SU-DHL-6 (cell line): ENCODE measurements at regions not wholly inside any gene's neighbourhood (a gene's known extent, or its start where the extent isn't known, plus 50 kb on each side); places are given as distances from the start of the nearest gene placed in this dataset.
A peak's percentile ranks its signal among the peaks of the same experiment; 100 is the strongest.

ENCODE experiments used
- H2AFZ ChIP-seq: fragments of 200-600 bp; sonication (generic); 2 replicates; pipeline ENCODE4 v1.6.1; 2014; ENCODE audit warnings: low read depth, mild to moderate bottlenecking, moderate library complexity, mixed read lengths, antibody characterized with exemption, low read length; ENCODE audit not compliant: severe bottlenecking
- H3F3A ChIP-seq: fragments of 200-600 bp; shearing (Covaris generic); 2 replicates; pipeline ENCODE4 v1.6.0; 2016; ENCODE audit warnings: antibody characterized with exemption, mild to moderate bottlenecking; ENCODE audit not compliant: insufficient read depth
- H3K27ac ChIP-seq: fragments of 200-600 bp; sonication (generic); 2 replicates; pipeline ENCODE4 v1.5.1; 2016; ENCODE audit warnings: low read depth, mild to moderate bottlenecking, low read length, moderate library complexity, mixed read lengths
- H3K27me3 ChIP-seq: fragments of 200-600 bp; sonication (generic), shearing (Covaris generic); 2 replicates; pipeline ENCODE4 v1.6.0; 2014; ENCODE audit warnings: mild to moderate bottlenecking, low read length
- H3K36me3 ChIP-seq: fragments of 200-600 bp; sonication (generic); 2 replicates; pipeline ENCODE4 v1.6.1; 2014; ENCODE audit warnings: mild to moderate bottlenecking, low read length, mixed read lengths
- H3K4me2 ChIP-seq: fragments of 300-600, 200-600 bp; shearing (Covaris generic), sonication (generic); 2 replicates; pipeline ENCODE4 v1.6.0; 2014; ENCODE audit warnings: low read length, low read depth, mild to moderate bottlenecking; ENCODE audit not compliant: poor library complexity, severe bottlenecking
- H3K4me3 ChIP-seq: fragments of 200-600 bp; sonication (generic); 2 replicates; pipeline ENCODE4 v1.5.1; 2014; ENCODE audit warnings: antibody characterized with exemption, low read length, mild to moderate bottlenecking, mixed read lengths; ENCODE audit not compliant: insufficient read depth, poor library complexity, severe bottlenecking
- H3K79me2 ChIP-seq: fragments of 200-600 bp; sonication (generic); 2 replicates; pipeline ENCODE4 v1.6.1; 2014; ENCODE audit warnings: mild to moderate bottlenecking, low read length, moderate library complexity; ENCODE audit not compliant: insufficient read depth
- H3K9ac ChIP-seq: fragments of 200-600 bp; sonication (generic); 2 replicates; pipeline ENCODE4 v1.7.0; 2014; ENCODE audit warnings: mild to moderate bottlenecking, low read length
- H3K9me2 ChIP-seq: fragments of 200-600 bp; sonication (generic); replicated peaks from 2 replicates; pipeline ENCODE4 v1.6.1; 2014; ENCODE audit warnings: low read length; ENCODE audit not compliant: insufficient read depth
- H3K9me3 ChIP-seq: fragments of 200-600 bp; sonication (generic); 2 replicates; pipeline ENCODE4 v1.6.1; 2014; ENCODE audit warnings: low read length, mixed read lengths; ENCODE audit not compliant: insufficient read depth
- H4K20me1 ChIP-seq: fragments of 200-600 bp; sonication (generic); 2 replicates; pipeline ENCODE4 v1.6.1; 2014; ENCODE audit warnings: low read depth, mild to moderate bottlenecking, antibody characterized with exemption, low read length, moderate library complexity, mixed read lengths
- CTCF ChIP-seq: fragments of 200-600 bp; sonication (generic); IDR thresholded peaks from one replicate; pipeline ENCODE4 v1.5.1; 2017; ENCODE audit warnings: antibody characterized with exemption, mild to moderate bottlenecking, low read length, moderate library complexity; ENCODE audit not compliant: insufficient read depth, poor library complexity, severe bottlenecking
- EZH2phosphoT487 ChIP-seq: fragments of 200-600 bp; sonication (generic), shearing (Covaris generic); conservative IDR thresholded peaks from 2 replicates; pipeline ENCODE4 v1.6.1; 2018; ENCODE audit warnings: mild to moderate bottlenecking, antibody characterized with exemption, low read length, moderate library complexity, mixed read lengths

- no peak overlapping the region for H3K27ac ChIP-seq
- H3K9me2 ChIP-seq = no peaks in the 10 kb centered on the region
- no peaks in the 10 kb centered on the region for H3K9me3 ChIP-seq
- H3K79me2 ChIP-seq = no peaks in the 10 kb centered on the region
- no peaks in the 10 kb centered on the region for H3F3A ChIP-seq
- H3K4me3 ChIP-seq = no peak overlapping the region
- TF ChIP-seq CTCF (peak; percentile 35), EZH2phosphoT487 (no peak)
- H4K20me1 ChIP-seq = no peaks in the 10 kb centered on the region
- no peaks in the 10 kb centered on the region for H3K27me3 ChIP-seq
- no peak overlapping the region for H2AFZ ChIP-seq
- no peaks in the 10 kb centered on the region for H3K36me3 ChIP-seq
- H3K9ac ChIP-seq = no peak overlapping the region
- H3K4me2 ChIP-seq = no peak overlapping the region
Measured at GRCh38 chr18:1914489-1914888, 656.8 kb downstream of the METTL4 start.

- H3K9ac ChIP-seq = no peak overlapping the region
- H3K79me2 ChIP-seq = no peaks in the 10 kb centered on the region
- H3K9me3 ChIP-seq = no peaks in the 10 kb centered on the region
- no peak overlapping the region for H2AFZ ChIP-seq
- H3K4me3 ChIP-seq = no peak overlapping the region
- no peaks in the 10 kb centered on the region for H3K9me2 ChIP-seq
- H3K27me3 ChIP-seq = no peaks in the 10 kb centered on the region
- TF ChIP-seq CTCF = no peak
- TF ChIP-seq EZH2phosphoT487 = no peak
- no peaks in the 10 kb centered on the region for H4K20me1 ChIP-seq
- no peak overlapping the region for H3K27ac ChIP-seq
- no peaks in the 10 kb centered on the region for H3F3A ChIP-seq
- H3K36me3 ChIP-seq = no peaks in the 10 kb centered on the region
- H3K4me2 ChIP-seq = no peak overlapping the region
Measured at GRCh38 chr18:1916869-1917523, 654.3 kb downstream of the METTL4 start.

GRCh38 chr18:1917569-1917968, 653.7 kb downstream of the METTL4 start:
- no peaks in the 10 kb centered on the region for H3K36me3 ChIP-seq
- TF ChIP-seq CTCF = no peak
- no peak overlapping the region for H3K27ac ChIP-seq
- no peaks in the 10 kb centered on the region for H3K9me2 ChIP-seq
- H4K20me1 ChIP-seq = no peaks in the 10 kb centered on the region
- no peak overlapping the region for H2AFZ ChIP-seq
- H3K27me3 ChIP-seq = no peaks in the 10 kb centered on the region
- no peaks in the 10 kb centered on the region for H3K9me3 ChIP-seq
- H3K79me2 ChIP-seq = no peaks in the 10 kb centered on the region
- no peak overlapping the region for H3K4me3 ChIP-seq
- no peak overlapping the region for H3K4me2 ChIP-seq
- no peaks in the 10 kb centered on the region for H3F3A ChIP-seq
- H3K9ac ChIP-seq = no peak overlapping the region

- no peaks in the 10 kb centered on the region for H3K9me2 ChIP-seq
- no peak overlapping the region for H3K27ac ChIP-seq
- no peaks in the 10 kb centered on the region for H4K20me1 ChIP-seq
- no peaks in the 10 kb centered on the region for H3K9me3 ChIP-seq
- no peak overlapping the region for H3K9ac ChIP-seq
- no peaks in the 10 kb centered on the region for H3K79me2 ChIP-seq
- H3K4me2 ChIP-seq = no peak overlapping the region
- TF ChIP-seq CTCF (no peak), EZH2phosphoT487 (no peak)
- H3K4me3 ChIP-seq = no peak overlapping the region
- no peaks in the 10 kb centered on the region for H3F3A ChIP-seq
- H2AFZ ChIP-seq = no peak overlapping the region
- H3K27me3 ChIP-seq = no peaks in the 10 kb centered on the region
- H3K36me3 ChIP-seq = no peaks in the 10 kb centered on the region
Measured at GRCh38 chr18:1922066-1922465, 649.2 kb downstream of the METTL4 start.
